CD14-positive monocyte (primary cell): ENCODE measurements at regions not wholly inside any gene's neighbourhood (a gene's known extent, or its start where the extent isn't known, plus 50 kb on each side); places are given as distances from the start of the nearest gene placed in this dataset.

Experiments
- DNase-seq, 3 donors: peaks; one replicate each; pipeline ENCODE4 v3.0.0-alpha.2; 2011 to 2022
- H2AFZ ChIP-seq: 2 replicates; pipeline ENCODE4 v1.6.0; 2012; ENCODE audit warnings: mild to moderate bottlenecking, low read depth, low read length, inconsistent platforms; ENCODE audit not compliant: insufficient read depth, poor library complexity, severe bottlenecking
- H3K27ac ChIP-seq, 2 donors: 1 replicate in 1 of 2; 2 replicates in 1 of 2; pipeline ENCODE4 v1.5.1; 2012 to 2013; ENCODE audit warnings: low read length in 2 of 2, control low read depth in 1 of 2, inconsistent platforms in 1 of 2, low read depth in 1 of 2, mild to moderate bottlenecking in 1 of 2
- H3K27me3 ChIP-seq, 2 donors: one replicate each; pipeline versions ENCODE4 v1.6.0 to v1.6.1; 2011 to 2013; ENCODE audit warnings: low read length in 2 of 2; ENCODE audit not compliant: control insufficient read depth in 2 of 2, insufficient read depth in 2 of 2
- H3K36me3 ChIP-seq, 2 donors: replicated peaks in 1 of 2; 1 replicate in 1 of 2; 2 replicates in 1 of 2; pipeline versions ENCODE4 v1.5.1 to v1.6.1; 2012 to 2013; ENCODE audit warnings: low read length in 2 of 2, control low read depth in 1 of 2, inconsistent platforms in 1 of 2, mild to moderate bottlenecking in 1 of 2; ENCODE audit not compliant: insufficient read depth in 2 of 2, control insufficient read depth in 1 of 2
- H3K4me1 ChIP-seq, 2 donors: 1 replicate in 1 of 2; 2 replicates in 1 of 2; pipeline versions ENCODE4 v1.5.1 to v1.6.1; 2012 to 2013; ENCODE audit warnings: low read length in 2 of 2, control low read depth in 1 of 2, inconsistent platforms in 1 of 2, mild to moderate bottlenecking in 1 of 2, moderate library complexity in 1 of 2; ENCODE audit not compliant: insufficient read depth in 2 of 2, control insufficient read depth in 1 of 2
- H3K4me2 ChIP-seq: replicated peaks from 2 replicates; pipeline ENCODE3; 2012; ENCODE audit warnings: low read length, moderate library complexity, mild to moderate bottlenecking; ENCODE audit not compliant: poor library complexity, severe bottlenecking; ENCODE audit errors: extremely low read depth
- H3K4me3 ChIP-seq, 3 experiments: fragments of 200-600 bp in 1 of 3; sonication (generic) in 1 of 3; replicated peaks in 1 of 3; 1 replicate in 2 of 3; 2 replicates in 1 of 3; pipeline ENCODE4 v1.5.1; 2011 to 2013; ENCODE audit warnings: low read length in 3 of 3, mild to moderate bottlenecking in 3 of 3, control low read depth in 2 of 3, low read depth in 2 of 3, inconsistent platforms in 1 of 3, moderate library complexity in 1 of 3
- H3K79me2 ChIP-seq: 2 replicates; pipeline ENCODE4 v1.6.0; 2012; ENCODE audit warnings: mild to moderate bottlenecking, control low read depth, inconsistent platforms, low read length, moderate library complexity; ENCODE audit not compliant: insufficient read depth
- H3K9ac ChIP-seq: 2 replicates; pipeline ENCODE4 v1.6.0; 2017; ENCODE audit warnings: low read length, mild to moderate bottlenecking; ENCODE audit not compliant: insufficient read depth, poor library complexity, severe bottlenecking
- H3K9me3 ChIP-seq, 2 donors: replicated peaks in 1 of 2; 1 replicate in 1 of 2; 2 replicates in 1 of 2; pipeline versions ENCODE4 v1.5.1 to v1.6.1; 2012 to 2013; ENCODE audit warnings: low read length in 2 of 2, control low read depth in 1 of 2; ENCODE audit not compliant: control insufficient read depth in 1 of 2, insufficient read depth in 1 of 2
- H4K20me1 ChIP-seq: 2 replicates; pipeline ENCODE4 v1.6.0; 2012; ENCODE audit warnings: mild to moderate bottlenecking, low read length, control low read depth, moderate library complexity; ENCODE audit not compliant: insufficient read depth
- H3K27ac Mint-ChIP-seq, 7 donors: one replicate each; pipeline ENCODE4 v1.8.0; 2020; ENCODE audit warnings: mild to moderate bottlenecking in 7 of 7, mixed read lengths in 7 of 7, moderate library complexity in 6 of 7, inconsistent platforms in 2 of 7
- H3K27me3 Mint-ChIP-seq, 3 donors: one replicate each; pipeline ENCODE4 v1.8.0; 2021 to 2022; ENCODE audit warnings: low read depth in 3 of 3, mild to moderate bottlenecking in 3 of 3, mixed read lengths in 3 of 3, moderate library complexity in 3 of 3, inconsistent platforms in 1 of 3
- H3K36me3 Mint-ChIP-seq, 2 donors: one replicate each; pipeline ENCODE4 v1.8.0; 2020; ENCODE audit warnings: mixed read lengths in 2 of 2, inconsistent platforms in 1 of 2, mild to moderate bottlenecking in 1 of 2
- H3K4me1 Mint-ChIP-seq: one replicate; pipeline ENCODE4 v1.8.0; 2020; ENCODE audit warnings: mild to moderate bottlenecking, mixed read lengths
- H3K4me3 Mint-ChIP-seq, 2 donors: one replicate each; pipeline ENCODE4 v1.8.0; 2020; ENCODE audit warnings: mild to moderate bottlenecking in 2 of 2, mixed read lengths in 2 of 2, moderate library complexity in 1 of 2
- H3K9me3 Mint-ChIP-seq, 7 donors: one replicate each; pipeline ENCODE4 v1.8.0; 2020 to 2022; ENCODE audit warnings: mixed read lengths in 7 of 7, mild to moderate bottlenecking in 6 of 7, moderate library complexity in 6 of 7, inconsistent platforms in 2 of 7
- WGBS: methylation state at CpG from one replicate; pipeline ENCODE4 v1.1.5; 2013; ENCODE audit warnings: missing lambda C conversion rate; ENCODE audit not compliant: insufficient coverage; 5-methylcytosine and 5-hydroxymethylcytosine counted together
- intact Hi-C, 2 donors: fragments of 100-400 bp; cut with micrococcal nuclease; formaldehyde crosslinking; loops; one replicate each; pipeline versions ENCODE4 v1.15.0 to v1.15.1; 2023
- TF ChIP-seq, protein P1 (sequence below): fragments of 200-600 bp; IDR thresholded peaks from one replicate; pipeline ENCODE4 v1.8.0; 2022; ENCODE audit warnings: antibody characterized with exemption, mild to moderate bottlenecking

GRCh38 chr1:147083919-147084272 lies 88.4 kb downstream of the PRKAB2 start:
- Mint-ChIP-seq H3K27ac (peak overlapping the region in 1 of 7 donors; percentile 91), H3K36me3 (peaks cover 4 to 15% of the 10 kb centered on the region in 2 donors), H3K4me1 (peaks cover 37% of the 10 kb centered on the region), H3K4me3 (peak overlapping the region; percentile 87 to 100), H3K27me3 (peaks cover 69 to 80% (median 73%) of the 10 kb centered on the region in 3 donors), H3K9me3 (peaks cover 4 to 46% (median 24%) of the 10 kb centered on the region in 7 donors)
- H3K9ac ChIP-seq = peak overlapping the region; percentile 71
- H2AFZ ChIP-seq = peak overlapping the region; percentile 87
- WGBS = 43% methylated on average over 16 of the region's 18 CpGs
- H3K27me3 ChIP-seq = peaks cover 40 to 80% of the 10 kb centered on the region in 2 donors
- H3K4me3 ChIP-seq = peak overlapping the region; percentile 38 to 76 (median 48)
- TF ChIP-seq, protein P1, sequence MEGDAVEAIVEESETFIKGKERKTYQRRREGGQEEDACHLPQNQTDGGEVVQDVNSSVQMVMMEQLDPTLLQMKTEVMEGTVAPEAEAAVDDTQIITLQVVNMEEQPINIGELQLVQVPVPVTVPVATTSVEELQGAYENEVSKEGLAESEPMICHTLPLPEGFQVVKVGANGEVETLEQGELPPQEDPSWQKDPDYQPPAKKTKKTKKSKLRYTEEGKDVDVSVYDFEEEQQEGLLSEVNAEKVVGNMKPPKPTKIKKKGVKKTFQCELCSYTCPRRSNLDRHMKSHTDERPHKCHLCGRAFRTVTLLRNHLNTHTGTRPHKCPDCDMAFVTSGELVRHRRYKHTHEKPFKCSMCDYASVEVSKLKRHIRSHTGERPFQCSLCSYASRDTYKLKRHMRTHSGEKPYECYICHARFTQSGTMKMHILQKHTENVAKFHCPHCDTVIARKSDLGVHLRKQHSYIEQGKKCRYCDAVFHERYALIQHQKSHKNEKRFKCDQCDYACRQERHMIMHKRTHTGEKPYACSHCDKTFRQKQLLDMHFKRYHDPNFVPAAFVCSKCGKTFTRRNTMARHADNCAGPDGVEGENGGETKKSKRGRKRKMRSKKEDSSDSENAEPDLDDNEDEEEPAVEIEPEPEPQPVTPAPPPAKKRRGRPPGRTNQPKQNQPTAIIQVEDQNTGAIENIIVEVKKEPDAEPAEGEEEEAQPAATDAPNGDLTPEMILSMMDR = no peak
- peak overlapping the region in 1 of 2 donors; percentile 50 for H3K27ac ChIP-seq
- H3K36me3 ChIP-seq = no peaks in the 10 kb centered on the region
- intact Hi-C loops = loop anchor here in 1 of 2 donors (10.0 kb wide), 1 partner anchor 161 kb away; the partner anchor contains the start of gene CHD1L
- no peaks in the 10 kb centered on the region for H4K20me1 ChIP-seq
- no peak for DNase-seq
- no peaks in the 10 kb centered on the region for H3K79me2 ChIP-seq
- H3K9me3 ChIP-seq = peaks cover 6 to 9% of the 10 kb centered on the region in 2 donors
- peaks cover 19 to 31% of the 10 kb centered on the region in 2 donors for H3K4me1 ChIP-seq
- peak overlapping the region; percentile 83 for H3K4me2 ChIP-seq

GRCh38 chr1:147080671-147081394 lies 91.4 kb downstream of the PRKAB2 start:
- H2AFZ ChIP-seq = no peak overlapping the region

More at GRCh38 chr1:147080671-147081394, 91.4 kb downstream of the PRKAB2 start:
- Mint-ChIP-seq H3K27ac (no peak overlapping the region), H3K27me3 (peaks cover 71 to 90% (median 89%) of the 10 kb centered on the region in 3 donors), H3K4me1 (peaks cover 39% of the 10 kb centered on the region), H3K4me3 (peak overlapping the region in 1 of 2 donors; percentile 86), H3K9me3 (peaks cover 9 to 56% (median 24%) of the 10 kb centered on the region in 7 donors), H3K36me3 (peaks cover 4 to 18% of the 10 kb centered on the region in 2 donors)
- H3K4me1 ChIP-seq = peaks cover 19 to 31% of the 10 kb centered on the region in 2 donors
- no peak for DNase-seq
- H3K36me3 ChIP-seq = no peaks in the 10 kb centered on the region
- H3K4me2 ChIP-seq = no peak overlapping the region
- no peaks in the 10 kb centered on the region for H4K20me1 ChIP-seq
- 9% methylated on average over 19 of the region's 28 CpGs for WGBS
- TF ChIP-seq, protein P1 = no peak
- intact Hi-C loops = loop anchor here in 1 of 2 donors (10.0 kb wide), 1 partner anchor 164 kb away; the partner anchor contains the start of gene CHD1L
- H3K79me2 ChIP-seq = no peaks in the 10 kb centered on the region
- H3K27ac ChIP-seq = no peak overlapping the region
- H3K4me3 ChIP-seq = peak overlapping the region in 1 of 3 experiments; percentile 43
- peaks cover 21 to 24% of the 10 kb centered on the region in 2 donors for H3K9me3 ChIP-seq
- peaks cover 35 to 100% of the 10 kb centered on the region in 2 donors for H3K27me3 ChIP-seq
- no peak overlapping the region for H3K9ac ChIP-seq
